ENCODE measurements at regions not wholly inside any gene's neighbourhood (a gene's known extent, or its start where the extent isn't known, plus 50 kb on each side); places are given as distances from the start of the nearest gene placed in this dataset.

DNA sequence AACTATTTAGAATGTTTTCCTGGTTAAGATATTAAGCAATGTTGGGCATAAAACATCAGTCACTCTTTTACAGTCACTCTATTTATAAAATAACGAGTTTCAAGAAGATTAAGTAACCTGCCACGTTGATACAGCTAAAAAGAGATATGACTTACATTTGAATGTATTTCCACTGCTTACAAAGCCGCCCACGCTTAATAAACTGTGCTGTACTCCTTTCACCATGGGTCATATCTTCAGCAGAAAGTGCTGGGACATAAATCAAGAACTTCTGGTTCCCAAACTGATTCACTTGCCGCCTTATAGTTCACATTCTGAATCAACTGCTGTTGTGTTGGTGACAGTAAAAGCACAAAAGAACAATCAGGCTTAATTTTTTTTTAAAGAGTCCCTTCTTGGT lies 666.7 kb downstream of the NCAM2 start:
- DNase-seq (no peak), FAIRE-seq (no peak), ATAC-seq (no peak)
- H3K4me3 ChIP-seq, result no peak overlapping the region
- TF ChIP-seq, protein P1, sequence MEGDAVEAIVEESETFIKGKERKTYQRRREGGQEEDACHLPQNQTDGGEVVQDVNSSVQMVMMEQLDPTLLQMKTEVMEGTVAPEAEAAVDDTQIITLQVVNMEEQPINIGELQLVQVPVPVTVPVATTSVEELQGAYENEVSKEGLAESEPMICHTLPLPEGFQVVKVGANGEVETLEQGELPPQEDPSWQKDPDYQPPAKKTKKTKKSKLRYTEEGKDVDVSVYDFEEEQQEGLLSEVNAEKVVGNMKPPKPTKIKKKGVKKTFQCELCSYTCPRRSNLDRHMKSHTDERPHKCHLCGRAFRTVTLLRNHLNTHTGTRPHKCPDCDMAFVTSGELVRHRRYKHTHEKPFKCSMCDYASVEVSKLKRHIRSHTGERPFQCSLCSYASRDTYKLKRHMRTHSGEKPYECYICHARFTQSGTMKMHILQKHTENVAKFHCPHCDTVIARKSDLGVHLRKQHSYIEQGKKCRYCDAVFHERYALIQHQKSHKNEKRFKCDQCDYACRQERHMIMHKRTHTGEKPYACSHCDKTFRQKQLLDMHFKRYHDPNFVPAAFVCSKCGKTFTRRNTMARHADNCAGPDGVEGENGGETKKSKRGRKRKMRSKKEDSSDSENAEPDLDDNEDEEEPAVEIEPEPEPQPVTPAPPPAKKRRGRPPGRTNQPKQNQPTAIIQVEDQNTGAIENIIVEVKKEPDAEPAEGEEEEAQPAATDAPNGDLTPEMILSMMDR (IDR thresholded peaks at IDR 0.05), result no peak
- H3K27ac ChIP-seq, result no peak overlapping the region
- H3K27me3 ChIP-seq, result no peaks in the 10 kb centered on the region
- H3K9me3 ChIP-seq, result no peaks in the 10 kb centered on the region
- H3K4me1 ChIP-seq, result no peaks in the 10 kb centered on the region
- intact Hi-C loops (cut with DNase I), result no loop called here
- H3K36me3 ChIP-seq, result no peaks in the 10 kb centered on the region
- WGBS, 2 donors, result 43 to 59% methylated on average over 5 of the region's 5 CpGs

DNA sequence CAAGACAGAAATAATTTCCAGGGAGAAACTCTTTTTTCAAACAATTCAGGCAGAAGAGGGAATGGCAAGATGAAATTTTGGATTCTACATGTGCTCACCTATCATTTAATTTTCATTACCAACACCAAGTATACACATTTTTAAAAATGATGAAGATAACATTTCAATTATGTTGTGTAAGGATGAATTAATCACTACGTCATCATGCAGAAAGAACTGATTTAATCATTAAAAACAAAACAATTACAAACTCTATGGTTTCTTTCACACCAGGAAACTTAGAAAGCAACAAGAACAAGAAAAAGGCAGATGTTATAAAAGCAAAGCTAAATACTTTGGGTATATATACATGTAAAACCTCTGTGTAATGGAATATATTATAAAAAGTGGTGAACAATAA lies 668.5 kb downstream of the NCAM2 start:
- intact Hi-C loops (cut with DNase I), result no loop called here
- Histone ChIP-seq H3K27ac (no peak overlapping the region), H3K27me3 (no peaks in the 10 kb centered on the region), H3K36me3 (no peaks in the 10 kb centered on the region), H3K9me3 (no peaks in the 10 kb centered on the region), H3K4me3 (no peak overlapping the region), H3K4me1 (no peaks in the 10 kb centered on the region)
- TF ChIP-seq, protein P1 (IDR thresholded peaks at IDR 0.05), result no peak
- DNase-seq (no peak), FAIRE-seq (no peak), ATAC-seq (no peak)
- 40 to 56% methylated on average over 1 of the region's 1 CpG for WGBS, 2 donors

DNA sequence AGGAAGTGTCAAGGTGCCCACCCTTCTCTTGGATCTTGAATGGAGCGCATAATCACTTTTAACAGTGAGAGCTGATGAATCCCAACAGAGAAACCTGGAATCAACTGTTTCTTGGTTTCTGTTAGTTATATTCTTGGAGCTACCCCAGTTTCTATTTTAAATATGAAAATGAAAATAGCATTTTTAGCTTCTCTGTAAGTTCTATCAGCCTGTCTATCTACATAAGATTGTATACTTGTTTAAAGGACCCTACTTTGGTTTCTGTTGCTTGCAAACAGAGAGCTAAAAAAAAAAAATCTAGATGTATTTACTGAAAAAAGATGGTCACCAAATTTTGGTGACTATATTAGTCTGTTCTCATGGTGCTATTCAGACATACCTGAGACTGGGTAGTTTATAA lies 670.0 kb downstream of the NCAM2 start:
- H3K9me3 ChIP-seq, result no peaks in the 10 kb centered on the region
- DNase-seq, result no peak
- WGBS, 2 donors, result 81 to 93% methylated on average over 1 of the region's 1 CpG
- no peaks in the 10 kb centered on the region for H3K36me3 ChIP-seq
- H3K4me1 ChIP-seq, result no peaks in the 10 kb centered on the region
- H3K4me3 ChIP-seq, result no peak overlapping the region
- no peak overlapping the region for H3K27ac ChIP-seq
- ATAC-seq, result no peak
- no peak for FAIRE-seq
- TF ChIP-seq, protein P1 (IDR thresholded peaks at IDR 0.05), result no peak
- no peaks in the 10 kb centered on the region for H3K27me3 ChIP-seq
- intact Hi-C loops (cut with DNase I), result no loop called here

DNA sequence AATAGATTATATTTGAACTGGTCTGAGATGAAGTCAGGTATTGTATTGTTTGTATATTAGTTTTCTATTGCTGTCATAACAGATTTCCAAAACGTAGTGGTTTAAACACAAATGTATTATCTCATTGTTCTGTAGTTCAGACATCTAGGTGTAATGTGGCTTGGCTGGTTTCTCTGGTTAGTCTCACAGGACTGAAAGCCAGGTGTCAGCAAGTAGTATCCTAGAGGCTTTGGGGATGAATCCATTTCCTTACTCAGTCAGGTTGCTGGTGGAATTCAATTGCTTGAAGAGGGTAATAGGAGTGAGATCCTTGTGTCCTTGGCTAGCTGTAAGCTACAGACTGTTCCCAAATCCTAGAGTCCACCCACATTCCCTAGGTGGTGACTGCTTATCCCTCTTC lies 675.8 kb downstream of the NCAM2 start:
- intact Hi-C loops (cut with DNase I), result no loop called here
- no peak for FAIRE-seq

DNA sequence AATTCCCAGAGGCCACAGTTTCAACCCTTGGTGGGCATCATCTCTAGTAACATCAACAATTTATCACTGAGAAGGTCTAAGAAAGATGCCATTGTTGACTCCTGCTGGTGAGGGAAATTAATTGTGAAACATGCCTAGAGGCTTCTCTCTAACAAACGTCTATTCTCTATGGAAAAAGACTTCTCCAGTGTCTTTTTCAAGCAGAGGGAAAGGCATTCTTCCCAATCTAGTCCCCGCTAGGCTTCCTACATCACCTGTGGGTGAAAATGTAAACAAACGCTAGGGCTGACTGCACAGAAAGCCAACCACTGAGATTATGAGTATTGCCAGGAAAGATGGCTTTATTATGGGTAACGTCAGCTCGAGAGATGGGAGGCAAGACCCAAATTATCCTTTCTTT lies 677.4 kb downstream of the NCAM2 start:
- no peaks in the 10 kb centered on the region for H3K9me3 ChIP-seq
- FAIRE-seq, result no peak
- no peak overlapping the region for H3K27ac ChIP-seq
- WGBS, 2 donors, result 41 to 56% methylated on average over 5 of the region's 5 CpGs
- H3K27me3 ChIP-seq, result no peaks in the 10 kb centered on the region
- intact Hi-C loops (cut with DNase I), result no loop called here
- H3K4me3 ChIP-seq, result no peak overlapping the region
- no peaks in the 10 kb centered on the region for H3K36me3 ChIP-seq
- H3K4me1 ChIP-seq, result no peaks in the 10 kb centered on the region
- TF ChIP-seq, protein P1 (IDR thresholded peaks at IDR 0.05), result no peak
- ATAC-seq, result no peak
- no peak for DNase-seq

More for the DNA sequence above, 675.8 kb downstream of the NCAM2 start:
- ATAC-seq, result no peak
- Histone ChIP-seq H3K36me3 (no peaks in the 10 kb centered on the region), H3K27me3 (no peaks in the 10 kb centered on the region), H3K27ac (no peak overlapping the region), H3K9me3 (no peaks in the 10 kb centered on the region), H3K4me3 (no peak overlapping the region), H3K4me1 (no peaks in the 10 kb centered on the region)
- DNase-seq, result no peak
- WGBS, 2 donors, result 22 to 26% methylated on average over 1 of the region's 1 CpG
- TF ChIP-seq, protein P1 (IDR thresholded peaks at IDR 0.05), result no peak
